ENCODE measurements at regions not wholly inside any gene's neighbourhood (a gene's known extent, or its start where the extent isn't known, plus 50 kb on each side); places are given as distances from the start of the nearest gene placed in this dataset.

GRCh38 chr7:67398916-67399315 lies 402.3 kb downstream of the TYW1 start:
- Histone ChIP-seq H3K56ac (ENCODE audit: extremely low read depth, insufficient read depth, low read length) (no peak overlapping the region), H2AK9ac (replicated peaks; ENCODE audit: low read depth, low read length, poor library complexity) (no peak overlapping the region), H4K5ac (ENCODE audit: low read depth, low read length) (no peak overlapping the region), H2BK120ac (ENCODE audit: low read depth, low read length) (no peak overlapping the region), H2AK5ac (ENCODE audit: low read depth, low read length) (no peak overlapping the region), H3K18ac (ENCODE audit: low read depth, low read length) (no peak overlapping the region), H3K9me3 (ENCODE audit: control insufficient read depth, insufficient read depth, low read length) (no peaks in the 10 kb centered on the region), H4K20me1 (ENCODE audit: insufficient read depth, low read length) (no peaks in the 10 kb centered on the region), H3K4ac (ENCODE audit: low read depth, low read length) (no peak overlapping the region), H3K27me3 (ENCODE audit: control insufficient read depth, insufficient read depth, low read length) (no peaks in the 10 kb centered on the region), H4K8ac (ENCODE audit: low read depth in 2 of 2, low read length in 2 of 2) (no peak overlapping the region), H3K36me3 (ENCODE audit: control insufficient read depth, insufficient read depth, low read length) (no peaks in the 10 kb centered on the region), H3K4me1 (ENCODE audit: control insufficient read depth, insufficient read depth, low read length) (no peaks in the 10 kb centered on the region), H2BK15ac (ENCODE audit: low read depth, low read length) (no peak overlapping the region), H3K9me1 (ENCODE audit: insufficient read depth, low read length) (no peaks in the 10 kb centered on the region), H3K4me3 (ENCODE audit: insufficient read depth, low read depth, low read length) (no peak overlapping the region), H4K91ac (ENCODE audit: insufficient read depth, low read depth, low read length) (no peak overlapping the region), H3K27ac (ENCODE audit: insufficient read depth, low read length) (no peak overlapping the region), H3K9ac (ENCODE audit: low read depth, low read length) (no peak overlapping the region), H3K14ac (replicated peaks; ENCODE audit: low read depth, low read length) (no peak overlapping the region), H2BK5ac (ENCODE audit: low read depth, low read length, poor library complexity, severe bottlenecking) (no peak overlapping the region), H3K23ac (ENCODE audit: low read depth, low read length) (no peak overlapping the region), H2AFZ (replicated peaks; ENCODE audit: low read length, poor library complexity) (no peak overlapping the region), H3K4me2 (ENCODE audit: low read depth, low read length) (no peak overlapping the region), H2BK20ac (ENCODE audit: low read depth, low read length) (no peak overlapping the region), H3K79me1 (ENCODE audit: low read depth in 1 of 2, low read length in 2 of 2) (no peaks in the 10 kb centered on the region)
- in situ Hi-C loops (cut with MboI; ENCODE audit: low sequenced_read_pairs) (no loop called here), intact Hi-C loops (cut with micrococcal nuclease) (no loop called here), dilution Hi-C loops (cut with HindIII; ENCODE audit: low sequenced_read_pairs, unreplicated experiment) (no loop called here)
- DNase-seq (no peak), ATAC-seq (ENCODE audit: low read depth) (no peak)
- WGBS, 2 experiments (ENCODE audit: extremely low coverage in 2 of 2, insufficient read length in 1 of 2) = 15% methylated on average over 4 of the region's 7 CpGs; no CpG with 5 or more reads in 1 of the 2 experiments
- CTCF ChIA-PET = interaction anchor here (0.6 kb wide), 1 partner anchor 971 kb away, joined by 4 read pairs; no protein-coding TSS in a partner anchor
- BruUV-seq (replicated peaks) = no TSS peak
- POLR2A ChIA-PET (ENCODE audit: unreplicated experiment) = no interaction called here
- TF ChIP-seq RCOR1 (IDR thresholded peaks at IDR 0.05; ENCODE audit: insufficient replicate concordance, low read length) = no peak
- TF ChIP-seq MAFK (IDR thresholded peaks at IDR 0.05; ENCODE audit: low read depth, low read length) = no peak
- no peak for TF ChIP-seq RAD21 (IDR thresholded peaks at IDR 0.05; ENCODE audit: low read length)

Measured in IMR-90 (cell line).